GM19099 (cell line): ENCODE measurements at regions not wholly inside any gene's neighbourhood (a gene's known extent, or its start where the extent isn't known, plus 50 kb on each side); places are given as distances from the start of the nearest gene placed in this dataset.

Experiments used
- POLR2A ChIP-seq: IDR thresholded peaks from 3 replicates; pipeline ENCODE4 v1.6.1; 2011; ENCODE audit warnings: low read depth; ENCODE audit not compliant: insufficient read length; ENCODE audit errors: extremely low read depth

DNA sequence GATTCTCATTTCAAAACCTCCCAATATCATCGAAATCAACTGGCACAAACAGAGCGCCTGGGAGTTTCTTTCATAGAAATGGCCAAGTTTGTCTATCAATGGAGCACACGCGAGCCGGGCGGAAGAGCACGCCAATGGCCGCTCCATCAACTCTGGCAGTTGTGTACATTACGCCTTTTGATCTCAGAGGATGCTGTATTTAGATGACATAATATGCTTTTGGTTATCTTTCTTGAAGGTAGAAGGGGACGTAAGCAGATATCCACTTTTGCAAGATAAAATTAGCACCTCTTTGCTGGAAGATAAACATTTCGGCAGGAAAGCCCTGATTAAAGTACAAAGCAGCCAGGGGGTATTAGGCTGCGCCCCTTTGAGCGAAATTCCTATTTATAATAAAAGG is 287.4 kb downstream of the IRF8 start:
- no peak for TF ChIP-seq POLR2A

DNA sequence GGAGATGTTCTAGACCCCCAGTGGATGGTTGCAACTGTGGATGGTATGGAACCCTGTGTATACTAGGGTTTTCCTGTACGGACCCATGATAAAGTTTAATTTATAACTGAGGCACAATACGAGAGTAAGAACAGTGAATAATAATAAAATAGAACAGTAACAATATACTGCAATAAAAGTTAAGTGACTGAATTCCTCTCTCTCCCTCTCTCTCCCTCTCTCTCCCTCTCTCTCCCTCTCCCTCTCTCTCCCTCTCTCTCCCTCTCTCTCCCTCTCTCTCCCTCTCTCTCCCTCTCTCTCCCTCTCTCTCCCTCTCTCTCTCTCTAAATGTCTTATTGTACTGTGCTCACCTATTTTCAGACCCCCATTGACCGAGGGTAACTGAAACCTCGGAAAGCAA is 291.0 kb downstream of the IRF8 start:
- TF ChIP-seq POLR2A, result no peak

DNA sequence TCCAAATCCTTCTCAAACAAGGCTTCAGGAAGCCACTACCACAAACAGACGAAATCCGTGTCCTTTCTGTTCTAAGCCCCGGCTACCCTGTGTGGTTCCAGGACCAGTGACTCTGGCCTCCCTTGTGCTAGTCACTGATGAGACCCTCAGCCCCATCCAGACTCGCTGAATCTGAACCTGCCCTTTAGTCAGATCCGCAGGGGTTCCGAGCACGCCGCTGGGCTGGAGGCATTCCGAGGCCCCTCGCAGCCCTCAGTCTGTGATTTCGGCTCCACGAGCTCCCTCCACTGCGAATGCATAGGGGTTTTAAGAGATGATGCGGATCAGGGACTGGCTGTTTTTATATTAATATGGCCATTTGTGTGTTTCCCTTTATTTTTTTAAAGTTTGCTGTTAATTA is 292.7 kb downstream of the IRF8 start:
- TF ChIP-seq POLR2A, result no peak

- TF ChIP-seq POLR2A, result no peak
These were observed 294.7 kb downstream of the IRF8 start for GRCh38 chr16:86193528-86194193.

GRCh38 chr16:86195863-86196630 is 297.1 kb downstream of the IRF8 start:
- no peak for TF ChIP-seq POLR2A

DNA sequence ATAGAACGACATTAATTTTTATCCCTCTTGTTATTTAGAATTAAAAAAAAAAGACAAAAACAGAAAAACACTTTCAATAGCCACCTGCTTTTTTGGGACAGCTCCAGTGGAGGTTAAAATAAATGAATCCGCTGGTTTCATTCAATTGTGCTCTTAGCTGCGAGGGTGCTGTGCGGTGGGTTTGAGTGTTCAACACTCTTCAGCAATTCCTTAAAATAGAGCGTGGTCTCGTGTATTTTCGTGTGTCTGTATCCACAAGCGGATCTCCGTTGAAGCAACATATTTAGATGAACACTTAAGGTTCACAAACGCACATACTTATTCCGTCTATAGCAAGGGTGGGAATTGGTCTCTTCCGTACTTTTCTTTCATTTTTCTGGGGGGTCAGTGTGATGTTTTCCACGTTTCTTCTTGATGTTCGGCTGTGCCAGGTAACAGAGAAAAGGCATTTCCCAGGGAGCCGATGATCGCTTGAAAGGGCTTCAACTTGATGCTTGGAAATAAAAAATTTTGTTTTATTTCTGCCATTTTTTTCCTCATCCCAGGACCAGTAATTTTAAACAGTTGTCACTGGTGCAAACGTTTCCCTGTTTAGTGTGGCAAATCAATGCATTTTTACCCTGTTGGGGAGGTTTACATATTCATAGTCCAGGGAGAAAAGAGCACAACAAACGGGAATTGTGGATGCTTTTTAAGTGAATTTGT is 297.9 kb downstream of the IRF8 start:
- TF ChIP-seq POLR2A, result no peak

DNA sequence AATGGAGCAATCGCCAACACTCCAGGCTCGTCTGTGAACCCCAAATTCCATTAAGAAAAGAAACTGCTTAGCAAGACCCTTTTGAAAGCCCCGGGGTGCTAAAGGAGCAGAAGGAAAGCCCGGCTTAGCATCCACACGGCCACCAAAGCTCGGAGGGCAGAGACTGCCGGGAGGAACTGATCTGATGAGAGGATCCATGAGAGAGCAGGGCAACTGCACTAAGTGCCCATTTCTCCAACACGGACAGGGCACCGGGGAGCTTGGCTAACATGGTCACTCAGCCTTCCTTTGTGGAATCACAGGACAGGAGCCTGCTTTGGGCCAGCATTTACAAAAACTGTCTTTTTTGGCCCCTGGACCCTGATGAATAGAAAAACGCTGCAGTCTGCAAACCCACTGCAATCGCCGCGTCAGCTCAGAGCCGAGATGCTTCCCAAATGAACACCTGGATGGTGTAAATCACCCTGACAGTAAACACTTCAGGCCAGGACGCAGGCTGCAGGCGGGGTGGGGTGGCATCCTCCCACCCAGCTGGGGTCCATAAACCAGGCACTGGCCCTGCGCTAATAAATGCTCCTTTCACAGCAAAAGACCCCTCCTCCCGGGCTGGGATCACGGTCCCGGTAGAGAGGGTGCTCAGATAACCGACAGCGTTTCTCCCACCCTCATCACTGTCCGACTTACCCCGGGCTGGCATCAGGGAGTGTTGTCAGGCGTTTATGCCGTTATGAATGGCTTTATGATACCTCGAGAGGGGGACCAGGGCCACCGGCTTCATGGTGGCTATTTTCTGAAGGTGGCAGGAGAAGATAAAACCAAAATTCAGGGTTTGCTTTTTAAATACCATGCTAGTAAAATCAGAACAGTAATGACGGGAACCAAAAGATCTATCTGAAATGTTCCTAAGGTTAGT is 299.5 kb downstream of the IRF8 start:
- TF ChIP-seq POLR2A, result no peak

- no peak for TF ChIP-seq POLR2A
These were observed 300.2 kb downstream of the IRF8 start for GRCh38 chr16:86199182-86199581.

DNA sequence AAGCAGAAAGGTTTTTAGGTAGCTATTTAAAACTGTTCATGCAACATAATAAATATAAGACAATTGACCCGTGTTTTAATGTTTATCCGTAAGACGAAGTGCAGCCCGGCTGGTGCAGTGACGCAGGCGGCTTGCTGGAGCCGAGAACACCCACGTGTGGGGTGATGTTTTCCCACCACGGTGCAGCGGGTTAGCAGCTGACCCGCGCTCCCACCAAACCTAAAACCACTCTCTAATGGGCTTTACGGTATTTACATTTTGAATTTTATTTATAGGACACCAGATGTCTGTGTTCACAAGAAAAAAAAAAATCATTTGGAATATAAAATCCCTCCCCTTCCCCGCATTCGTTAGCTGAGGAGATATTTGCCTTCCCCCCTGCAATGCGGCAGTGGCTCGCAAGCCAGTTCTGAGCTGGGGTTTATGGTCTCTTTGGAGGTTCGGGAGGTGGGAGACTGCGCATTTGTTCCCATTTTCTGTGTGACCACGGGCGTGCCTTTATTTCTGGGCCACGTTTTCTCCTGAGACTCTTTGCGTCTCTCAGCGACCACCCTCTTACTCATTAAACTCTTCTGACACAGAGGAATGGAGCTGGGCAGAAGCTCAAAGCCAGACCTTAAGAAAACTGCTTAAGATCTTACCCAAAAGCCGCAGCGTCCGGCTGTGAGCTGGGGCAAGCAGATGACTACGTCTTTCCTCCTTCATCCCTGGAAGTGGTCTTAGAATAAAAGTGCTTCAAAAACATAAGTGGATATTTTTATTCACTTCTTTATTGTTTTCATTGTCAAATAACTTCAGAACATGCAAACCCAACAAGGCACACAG is 301.1 kb downstream of the IRF8 start:
- no peak for TF ChIP-seq POLR2A

- TF ChIP-seq POLR2A, result no peak
These were observed 301.8 kb downstream of the IRF8 start for GRCh38 chr16:86200722-86201121.

- TF ChIP-seq POLR2A, result no peak
These were observed 302.8 kb downstream of the IRF8 start for GRCh38 chr16:86201746-86202145.

DNA sequence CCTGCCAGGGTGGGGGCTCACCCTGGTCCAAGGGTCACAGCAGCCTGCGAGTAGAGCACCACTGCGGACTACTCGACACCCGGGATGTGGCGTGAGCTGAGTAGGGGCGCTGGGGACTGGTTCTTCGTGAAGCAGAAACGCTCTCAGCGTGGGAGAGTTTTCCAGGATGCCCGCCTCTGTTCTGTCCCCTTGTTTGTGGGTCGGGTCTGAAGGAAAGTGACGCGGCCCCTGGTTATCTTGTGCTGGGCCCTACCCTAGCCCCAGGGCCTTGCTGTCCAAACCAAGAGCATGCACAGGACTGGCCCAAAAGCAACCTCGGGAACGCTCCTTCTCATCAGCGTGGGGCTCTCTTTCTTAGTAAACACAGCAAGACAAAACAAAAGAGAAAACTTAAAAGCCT is 303.3 kb downstream of the IRF8 start:
- no peak for TF ChIP-seq POLR2A

DNA sequence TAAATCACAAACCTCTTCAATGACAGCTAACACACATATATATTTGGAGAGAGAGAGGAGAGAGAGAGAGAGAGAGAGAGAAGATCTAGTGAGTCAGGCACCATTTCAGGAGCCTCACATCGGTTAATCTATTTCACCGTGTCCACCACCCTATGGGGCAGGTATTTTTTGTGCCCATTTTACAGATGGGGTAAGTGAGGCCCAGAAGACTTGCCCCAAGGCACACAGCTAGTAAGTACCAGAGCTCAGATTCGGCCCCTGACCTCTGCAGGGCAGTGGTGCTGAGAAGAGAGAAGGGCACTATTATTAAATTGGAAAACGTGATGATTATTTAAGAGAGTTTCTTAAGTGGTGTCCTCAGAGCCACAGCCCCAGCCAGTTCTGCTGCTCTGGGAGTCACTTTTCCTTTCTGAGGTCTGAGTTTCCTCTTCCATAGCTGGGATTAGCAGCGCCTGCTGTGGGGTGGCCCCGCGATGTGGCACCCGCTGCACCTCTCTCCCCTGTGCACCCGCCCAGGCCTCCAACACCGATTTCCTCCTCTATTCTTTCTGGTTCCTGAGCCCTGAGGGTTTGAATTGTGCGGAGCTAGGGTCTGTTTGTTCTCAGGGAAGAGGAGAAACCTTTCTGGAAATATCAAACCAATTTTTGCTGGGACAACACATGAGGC is 303.9 kb downstream of the IRF8 start:
- no peak for TF ChIP-seq POLR2A
